C4-2B (cell line): ENCODE measurements at regions not wholly inside any gene's neighbourhood (a gene's known extent, or its start where the extent isn't known, plus 50 kb on each side); places are given as distances from the start of the nearest gene placed in this dataset.

ENCODE experiments used
- ZFX ChIP-seq: fragments of 450-650 bp; IDR thresholded peaks from 2 replicates; pipeline ENCODE4 v1.6.1; 2017
- TF ChIP-seq, protein P1 (sequence below): fragments of 450-650 bp; conservative IDR thresholded peaks from 2 replicates; pipeline ENCODE4 v1.5.1; 2017; ENCODE audit warnings: mild to moderate bottlenecking

DNA sequence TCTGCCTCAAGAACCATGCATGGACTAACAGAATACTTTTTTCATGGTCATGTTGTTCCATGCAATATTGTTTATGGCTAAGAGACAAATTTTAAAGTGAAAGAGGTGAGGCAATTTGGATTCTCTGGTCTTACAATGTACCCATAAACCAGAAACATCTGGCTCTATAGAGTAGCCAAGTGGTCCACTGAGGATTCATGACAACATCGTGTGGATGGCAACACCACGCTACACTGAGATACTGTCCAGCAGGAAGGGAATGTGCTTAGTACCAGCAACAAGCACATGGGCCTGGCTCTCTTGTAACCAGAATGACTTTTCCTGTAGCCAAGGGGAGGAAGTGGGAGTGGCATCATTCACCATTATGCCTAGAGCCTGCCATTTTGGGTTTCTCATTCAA lies 218.2 kb downstream of the GADD45G start:
- TF ChIP-seq, protein P1, sequence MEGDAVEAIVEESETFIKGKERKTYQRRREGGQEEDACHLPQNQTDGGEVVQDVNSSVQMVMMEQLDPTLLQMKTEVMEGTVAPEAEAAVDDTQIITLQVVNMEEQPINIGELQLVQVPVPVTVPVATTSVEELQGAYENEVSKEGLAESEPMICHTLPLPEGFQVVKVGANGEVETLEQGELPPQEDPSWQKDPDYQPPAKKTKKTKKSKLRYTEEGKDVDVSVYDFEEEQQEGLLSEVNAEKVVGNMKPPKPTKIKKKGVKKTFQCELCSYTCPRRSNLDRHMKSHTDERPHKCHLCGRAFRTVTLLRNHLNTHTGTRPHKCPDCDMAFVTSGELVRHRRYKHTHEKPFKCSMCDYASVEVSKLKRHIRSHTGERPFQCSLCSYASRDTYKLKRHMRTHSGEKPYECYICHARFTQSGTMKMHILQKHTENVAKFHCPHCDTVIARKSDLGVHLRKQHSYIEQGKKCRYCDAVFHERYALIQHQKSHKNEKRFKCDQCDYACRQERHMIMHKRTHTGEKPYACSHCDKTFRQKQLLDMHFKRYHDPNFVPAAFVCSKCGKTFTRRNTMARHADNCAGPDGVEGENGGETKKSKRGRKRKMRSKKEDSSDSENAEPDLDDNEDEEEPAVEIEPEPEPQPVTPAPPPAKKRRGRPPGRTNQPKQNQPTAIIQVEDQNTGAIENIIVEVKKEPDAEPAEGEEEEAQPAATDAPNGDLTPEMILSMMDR, result no peak
- TF ChIP-seq ZFX, result no peak
